B cell (primary cell): ENCODE measurements at regions not wholly inside any gene's neighbourhood (a gene's known extent, or its start where the extent isn't known, plus 50 kb on each side); places are given as distances from the start of the nearest gene placed in this dataset.

ENCODE experiments used
- ATAC-seq: fragments of 200-7000 bp; cut with Tn5 transposase; one replicate; pipeline ENCODE4 v1.10.0; 2021; ENCODE audit warnings: low read depth, mild to moderate bottlenecking, moderate number of reproducible peaks, moderate library complexity
- CTCF ChIA-PET: fragments of 350-600 bp; sonication (Branson Sonifier 250); formaldehyde crosslinking; loops from one replicate; lab custom pipeline; 2021; ENCODE audit warnings: antibody characterized with exemption, inconsistent platforms; lab: Charles Lee
- POLR2A ChIA-PET: fragments of 350-600 bp; sonication (Branson Sonifier 250); formaldehyde crosslinking; loops from one replicate; lab custom pipeline; 2021; ENCODE audit warnings: antibody characterized with exemption; lab: Charles Lee
- DNase-seq: peaks from one replicate; pipeline ENCODE4 v3.0.0; 2013
- H2AFZ ChIP-seq: 2 replicates; pipeline ENCODE4 v1.6.1; 2012; ENCODE audit warnings: mild to moderate bottlenecking, low read depth, low read length; ENCODE audit not compliant: insufficient read depth, poor library complexity, severe bottlenecking
- H3K27ac ChIP-seq, 2 donors: 1 replicate in 1 of 2; 2 replicates in 1 of 2; pipeline ENCODE4 v1.5.1; 2012 to 2013; ENCODE audit warnings: low read length in 2 of 2, mild to moderate bottlenecking in 2 of 2, moderate library complexity in 1 of 2
- H3K27me3 ChIP-seq, 4 experiments: fragments of 200-600 bp in 1 of 4; sonication (generic) in 1 of 4; replicated peaks in 1 of 4; 1 replicate in 2 of 4; 2 replicates in 2 of 4; pipeline versions ENCODE4 v1.6.1 to v1.7.0; 2013 to 2016; ENCODE audit warnings: low read length in 3 of 4, mild to moderate bottlenecking in 2 of 4, mixed read lengths in 1 of 4, moderate library complexity in 1 of 4; ENCODE audit not compliant: insufficient read depth in 4 of 4, control insufficient read depth in 3 of 4; ENCODE audit errors: control extremely low read depth in 1 of 4
- H3K36me3 ChIP-seq, 2 experiments: replicated peaks in 1 of 2; 1 replicate in 1 of 2; 2 replicates in 1 of 2; pipeline versions ENCODE4 v1.6.1 to v1.7.1; 2013; ENCODE audit warnings: low read length in 1 of 2; ENCODE audit not compliant: insufficient read depth in 2 of 2, control insufficient read depth in 1 of 2; ENCODE audit errors: control extremely low read depth in 1 of 2, extremely low read depth in 1 of 2
- H3K4me1 ChIP-seq, 2 donors: fragments of 200-600 bp in 1 of 2; sonication (generic) in 1 of 2; 1 replicate in 1 of 2; 2 replicates in 1 of 2; pipeline versions ENCODE4 v1.5.1 to v1.6.1; 2013 to 2017; ENCODE audit warnings: low read length in 2 of 2; ENCODE audit not compliant: control insufficient read depth in 2 of 2, insufficient read depth in 2 of 2
- H3K4me2 ChIP-seq: replicated peaks from 2 replicates; pipeline ENCODE3; 2012; ENCODE audit warnings: mild to moderate bottlenecking, low read depth, low read length; ENCODE audit not compliant: poor library complexity, severe bottlenecking
- H3K4me3 ChIP-seq, 5 experiments: fragments of 200-600 bp in 1 of 5; sonication (generic) in 1 of 5; 1 replicate in 3 of 5; 2 replicates in 2 of 5; pipeline versions ENCODE4 v1.5.1 to v1.7.0; 2011 to 2016; ENCODE audit warnings: low read length in 4 of 5, mild to moderate bottlenecking in 4 of 5, low read depth in 2 of 5, control low read depth in 1 of 5, moderate library complexity in 1 of 5; ENCODE audit not compliant: insufficient read depth in 1 of 5; ENCODE audit errors: control extremely low read depth in 1 of 5, extremely low read depth in 1 of 5
- H3K79me2 ChIP-seq: fragments of 200-600 bp; sonication (generic); one replicate; pipeline ENCODE4 v1.6.0; 2016; ENCODE audit warnings: low read length; ENCODE audit not compliant: control insufficient read depth, insufficient read depth
- H3K9ac ChIP-seq: fragments of 200-600 bp; sonication (generic); 2 replicates; pipeline ENCODE4 v1.6.1; 2017; ENCODE audit warnings: mild to moderate bottlenecking, low read length, moderate library complexity
- H3K9me3 ChIP-seq, 3 donors: one replicate each; pipeline versions ENCODE4 v1.6.1 to v1.7.1; 2013; ENCODE audit warnings: low read length in 2 of 3; ENCODE audit not compliant: control insufficient read depth in 2 of 3, insufficient read depth in 1 of 3; ENCODE audit errors: control extremely low read depth in 1 of 3
- H4K20me1 ChIP-seq: 2 replicates; pipeline ENCODE4 v1.6.0; 2012; ENCODE audit warnings: mild to moderate bottlenecking, low read length; ENCODE audit not compliant: insufficient read depth, control insufficient read depth, poor library complexity, severe bottlenecking
- H3K27ac Mint-ChIP-seq: one replicate; pipeline ENCODE4 v1.8.0; 2021; ENCODE audit warnings: mixed read lengths
- H3K27me3 Mint-ChIP-seq: one replicate; pipeline ENCODE4 v1.8.0; 2021; ENCODE audit warnings: mixed read lengths
- H3K4me1 Mint-ChIP-seq: one replicate; pipeline ENCODE4 v1.8.0; 2021; ENCODE audit warnings: mixed read lengths
- H3K4me3 Mint-ChIP-seq: one replicate; pipeline ENCODE4 v1.8.0; 2021; ENCODE audit warnings: mixed read lengths
- H3K9me3 Mint-ChIP-seq: one replicate; pipeline ENCODE4 v1.8.0; 2022; ENCODE audit warnings: mixed read lengths; ENCODE audit not compliant: insufficient read depth
- EZH2 ChIP-seq: IDR thresholded peaks from 2 replicates; pipeline ENCODE4 v1.6.1; 2012; ENCODE audit warnings: borderline replicate concordance, low read depth, mild to moderate bottlenecking, moderate library complexity, low read length; ENCODE audit not compliant: insufficient read depth, poor library complexity, severe bottlenecking
- WGBS: methylation state at CpG from one replicate; pipeline ENCODE4 v1.1.5; 2013; ENCODE audit warnings: missing lambda C conversion rate; ENCODE audit not compliant: insufficient coverage; 5-methylcytosine and 5-hydroxymethylcytosine counted together
- intact Hi-C: fragments of 100-400 bp; cut with micrococcal nuclease; formaldehyde crosslinking; loops from one replicate; pipeline ENCODE4 v1.10.0; 2022
- TF ChIP-seq, protein P1 (sequence below): fragments of 200-600 bp; IDR thresholded peaks from one replicate; pipeline ENCODE4 v1.8.0; 2022; ENCODE audit warnings: antibody characterized with exemption, mild to moderate bottlenecking

GRCh38 chr20:53708129-53708968 is 114.7 kb upstream of the ZNF217 start:
- H3K4me1 ChIP-seq = peaks cover 42 to 58% of the 10 kb centered on the region in 2 donors
- Mint-ChIP-seq H3K9me3 (no peaks in the 10 kb centered on the region), H3K4me1 (peaks cover 43% of the 10 kb centered on the region), H3K4me3 (peak overlapping the region; percentile 72), H3K27ac (peak overlapping the region; percentile 88), H3K27me3 (no peaks in the 10 kb centered on the region)
- peak overlapping the region; percentile 54 for H2AFZ ChIP-seq
- peak; percentile 46 for DNase-seq
- H3K4me2 ChIP-seq = peak overlapping the region; percentile 72
- H3K79me2 ChIP-seq = no peaks in the 10 kb centered on the region
- no peaks in the 10 kb centered on the region for H3K36me3 ChIP-seq
- CTCF ChIA-PET = interaction anchor here (0.8 to 1.6 kb wide), 7 partner anchors 10 to 207 kb away, joined by 3 to 5 read pairs (median 4); no protein-coding TSS in a partner anchor
- no peaks in the 10 kb centered on the region for H4K20me1 ChIP-seq
- TF ChIP-seq EZH2 = no peak
- TF ChIP-seq, protein P1, sequence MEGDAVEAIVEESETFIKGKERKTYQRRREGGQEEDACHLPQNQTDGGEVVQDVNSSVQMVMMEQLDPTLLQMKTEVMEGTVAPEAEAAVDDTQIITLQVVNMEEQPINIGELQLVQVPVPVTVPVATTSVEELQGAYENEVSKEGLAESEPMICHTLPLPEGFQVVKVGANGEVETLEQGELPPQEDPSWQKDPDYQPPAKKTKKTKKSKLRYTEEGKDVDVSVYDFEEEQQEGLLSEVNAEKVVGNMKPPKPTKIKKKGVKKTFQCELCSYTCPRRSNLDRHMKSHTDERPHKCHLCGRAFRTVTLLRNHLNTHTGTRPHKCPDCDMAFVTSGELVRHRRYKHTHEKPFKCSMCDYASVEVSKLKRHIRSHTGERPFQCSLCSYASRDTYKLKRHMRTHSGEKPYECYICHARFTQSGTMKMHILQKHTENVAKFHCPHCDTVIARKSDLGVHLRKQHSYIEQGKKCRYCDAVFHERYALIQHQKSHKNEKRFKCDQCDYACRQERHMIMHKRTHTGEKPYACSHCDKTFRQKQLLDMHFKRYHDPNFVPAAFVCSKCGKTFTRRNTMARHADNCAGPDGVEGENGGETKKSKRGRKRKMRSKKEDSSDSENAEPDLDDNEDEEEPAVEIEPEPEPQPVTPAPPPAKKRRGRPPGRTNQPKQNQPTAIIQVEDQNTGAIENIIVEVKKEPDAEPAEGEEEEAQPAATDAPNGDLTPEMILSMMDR = no peak
- peak; percentile 35 for ATAC-seq
- WGBS = 0% methylated on average over 2 of the region's 6 CpGs
- intact Hi-C loops = loop anchor here (5.0 kb wide), 2 partner anchors 44 to 46 kb away; no protein-coding TSS in a partner anchor
- no peaks in the 10 kb centered on the region for H3K27me3 ChIP-seq
- H3K9me3 ChIP-seq = no peaks in the 10 kb centered on the region
- H3K27ac ChIP-seq = peak overlapping the region; percentile 77 to 79
- H3K4me3 ChIP-seq = peak overlapping the region in 2 of 5 experiments; percentile 28 to 38
- H3K9ac ChIP-seq = peak overlapping the region; percentile 53
- POLR2A ChIA-PET = interaction anchor here (0.5 to 1.4 kb wide), 6 partner anchors 28 to 370 kb away, joined by 3 to 5 read pairs (median 4); no protein-coding TSS in a partner anchor
